OCI-LY3 (cell line): ENCODE measurements at regions not wholly inside any gene's neighbourhood (a gene's known extent, or its start where the extent isn't known, plus 50 kb on each side); places are given as distances from the start of the nearest gene placed in this dataset.
"Not testable (repeated sequence)": the region's sequence is repeated elsewhere in the genome, so short reads cannot be mapped to it uniquely, and the experiment has no call there.

Experiments used
- H2AFZ ChIP-seq: fragments of 200-600, 300-600 bp; shearing (Covaris generic); 2 replicates; pipeline ENCODE4 v1.6.0; 2014; ENCODE audit warnings: antibody characterized with exemption, low read depth, low read length
- H3K27ac ChIP-seq: fragments of 200-600, 300-600 bp; sonication (generic); 2 replicates; pipeline ENCODE4 v1.5.1; 2014; ENCODE audit warnings: mild to moderate bottlenecking, low read length, moderate library complexity, mixed read lengths
- H3K27me3 ChIP-seq: fragments of 200-600, 300-600 bp; sonication (generic); 2 replicates; pipeline ENCODE4 v1.6.1; 2014; ENCODE audit warnings: low read depth, low read length, mixed read lengths
- H3K36me3 ChIP-seq: fragments of 200-600, 300-600 bp; sonication (generic); replicated peaks from 2 replicates; pipeline ENCODE3; 2014; ENCODE audit warnings: low read depth, low read length, mixed read lengths
- H3K4me1 ChIP-seq: fragments of 300-600, 200-600 bp; sonication (generic); 2 replicates; pipeline ENCODE4 v1.6.1; 2014; ENCODE audit warnings: low read length, mixed read lengths
- H3K4me2 ChIP-seq: fragments of 200-600, 300-600 bp; sonication (generic); 2 replicates; pipeline ENCODE4 v1.6.1; 2014; ENCODE audit warnings: low read length, mixed read lengths
- H3K4me3 ChIP-seq: fragments of 300-600, 200-600 bp; sonication (generic); 2 replicates; pipeline ENCODE4 v1.5.1; 2014; ENCODE audit warnings: antibody characterized with exemption, mild to moderate bottlenecking, low read length, moderate library complexity
- H3K79me2 ChIP-seq: fragments of 300-600, 200-600 bp; shearing (Covaris generic); 2 replicates; pipeline ENCODE4 v1.6.1; 2014; ENCODE audit warnings: mild to moderate bottlenecking, low read length, mixed read lengths
- H3K9ac ChIP-seq: fragments of 300-600, 200-600 bp; shearing (Covaris generic); 2 replicates; pipeline ENCODE4 v1.6.0; 2014; ENCODE audit warnings: mild to moderate bottlenecking, low read length, moderate library complexity
- H3K9me3 ChIP-seq: fragments of 200-600, 300-600 bp; shearing (Covaris generic); 2 replicates; pipeline ENCODE4 v1.6.1; 2014; ENCODE audit warnings: low read length, mixed read lengths; ENCODE audit not compliant: insufficient read depth
- H4K20me1 ChIP-seq: fragments of 200-600, 300-600 bp; sonication (generic); 2 replicates; pipeline ENCODE4 v1.6.1; 2016; ENCODE audit warnings: low read length, mixed read lengths; ENCODE audit not compliant: insufficient read depth
- CTCF ChIP-seq: fragments of 200-600, 300-600 bp; sonication (generic); IDR thresholded peaks from 2 replicates; pipeline ENCODE4 v1.5.1; 2014; ENCODE audit warnings: antibody characterized with exemption, low read length, low read depth
- EZH2phosphoT487 ChIP-seq: fragments of 200-600 bp; shearing (Covaris generic); IDR thresholded peaks from 2 replicates; pipeline ENCODE4 v1.6.1; 2018; ENCODE audit warnings: antibody characterized with exemption, mixed run types, low read depth

GRCh38 chr6:153465050-153465449 is 334.0 kb upstream of the RGS17 start:
- Histone ChIP-seq H3K4me1 (no peaks in the 10 kb centered on the region), H3K79me2 (no peaks in the 10 kb centered on the region), H3K9ac (no peak overlapping the region), H3K4me3 (no peak overlapping the region), H3K4me2 (no peak overlapping the region), H3K27me3 (no peaks in the 10 kb centered on the region), H2AFZ (no peak overlapping the region), H3K27ac (no peak overlapping the region), H3K9me3 (no peaks in the 10 kb centered on the region), H3K36me3 (no peaks in the 10 kb centered on the region), H4K20me1 (no peaks in the 10 kb centered on the region)
- TF ChIP-seq EZH2phosphoT487 (no peak), CTCF (no peak)

GRCh38 chr6:153449279-153449678 is 318.2 kb upstream of the RGS17 start:
- no peaks in the 10 kb centered on the region for H3K4me1 ChIP-seq
- TF ChIP-seq EZH2phosphoT487 (no peak), CTCF (no peak)

GRCh38 chr6:153442749-153443148 is 311.7 kb upstream of the RGS17 start:
- not testable (repeated sequence) for H3K79me2 ChIP-seq, H3K9ac ChIP-seq, H3K27ac ChIP-seq, H3K4me1 ChIP-seq, H3K9me3 ChIP-seq, H3K4me3 ChIP-seq, H2AFZ ChIP-seq, H4K20me1 ChIP-seq, H3K36me3 ChIP-seq, H3K4me2 ChIP-seq, H3K27me3 ChIP-seq

More at GRCh38 chr6:153449279-153449678, 318.2 kb upstream of the RGS17 start:
- no peaks in the 10 kb centered on the region for H3K36me3 ChIP-seq
- H3K9ac ChIP-seq: no peak overlapping the region
- H3K27me3 ChIP-seq: no peaks in the 10 kb centered on the region
- no peak overlapping the region for H3K4me3 ChIP-seq
- H3K4me2 ChIP-seq: no peak overlapping the region
- H2AFZ ChIP-seq: no peak overlapping the region
- no peak overlapping the region for H3K27ac ChIP-seq
- H4K20me1 ChIP-seq: no peaks in the 10 kb centered on the region
- H3K79me2 ChIP-seq: no peaks in the 10 kb centered on the region
- H3K9me3 ChIP-seq: no peaks in the 10 kb centered on the region

GRCh38 chr6:153442096-153442495 is 311.0 kb upstream of the RGS17 start:
- Histone ChIP-seq H3K4me3 (no peak overlapping the region), H2AFZ (no peak overlapping the region), H3K36me3 (no peaks in the 10 kb centered on the region), H3K4me2 (no peak overlapping the region), H4K20me1 (no peaks in the 10 kb centered on the region), H3K27ac (no peak overlapping the region), H3K9ac (no peak overlapping the region), H3K9me3 (no peaks in the 10 kb centered on the region), H3K79me2 (no peaks in the 10 kb centered on the region), H3K4me1 (no peaks in the 10 kb centered on the region), H3K27me3 (no peaks in the 10 kb centered on the region)
- TF ChIP-seq CTCF (no peak), EZH2phosphoT487 (no peak)

- Histone ChIP-seq H3K9ac (no peak overlapping the region), H3K4me2 (no peak overlapping the region), H3K36me3 (no peaks in the 10 kb centered on the region), H2AFZ (no peak overlapping the region), H3K27me3 (no peaks in the 10 kb centered on the region), H3K4me1 (no peaks in the 10 kb centered on the region), H3K4me3 (no peak overlapping the region), H3K9me3 (no peaks in the 10 kb centered on the region), H4K20me1 (no peaks in the 10 kb centered on the region), H3K79me2 (no peaks in the 10 kb centered on the region), H3K27ac (no peak overlapping the region)
- no peak for TF ChIP-seq EZH2phosphoT487
- TF ChIP-seq CTCF: no peak
Observed at GRCh38 chr6:153437193-153437592, 306.1 kb upstream of the RGS17 start.
